ENCODE measurements at regions not wholly inside any gene's neighbourhood (a gene's known extent, or its start where the extent isn't known, plus 50 kb on each side); places are given as distances from the start of the nearest gene placed in this dataset.

- no peak for DNase-seq (ENCODE audit: low read depth)
Measured at GRCh38 chr5:96283589-96283988, 149.5 kb downstream of the PCSK1 start.

- no peak for DNase-seq (ENCODE audit: low read depth)
Measured at GRCh38 chr5:96282020-96282419, 151.0 kb downstream of the PCSK1 start.

- DNase-seq (ENCODE audit: low read depth): no peak
Measured at GRCh38 chr5:96280946-96281393, 152.1 kb downstream of the PCSK1 start.

DNA sequence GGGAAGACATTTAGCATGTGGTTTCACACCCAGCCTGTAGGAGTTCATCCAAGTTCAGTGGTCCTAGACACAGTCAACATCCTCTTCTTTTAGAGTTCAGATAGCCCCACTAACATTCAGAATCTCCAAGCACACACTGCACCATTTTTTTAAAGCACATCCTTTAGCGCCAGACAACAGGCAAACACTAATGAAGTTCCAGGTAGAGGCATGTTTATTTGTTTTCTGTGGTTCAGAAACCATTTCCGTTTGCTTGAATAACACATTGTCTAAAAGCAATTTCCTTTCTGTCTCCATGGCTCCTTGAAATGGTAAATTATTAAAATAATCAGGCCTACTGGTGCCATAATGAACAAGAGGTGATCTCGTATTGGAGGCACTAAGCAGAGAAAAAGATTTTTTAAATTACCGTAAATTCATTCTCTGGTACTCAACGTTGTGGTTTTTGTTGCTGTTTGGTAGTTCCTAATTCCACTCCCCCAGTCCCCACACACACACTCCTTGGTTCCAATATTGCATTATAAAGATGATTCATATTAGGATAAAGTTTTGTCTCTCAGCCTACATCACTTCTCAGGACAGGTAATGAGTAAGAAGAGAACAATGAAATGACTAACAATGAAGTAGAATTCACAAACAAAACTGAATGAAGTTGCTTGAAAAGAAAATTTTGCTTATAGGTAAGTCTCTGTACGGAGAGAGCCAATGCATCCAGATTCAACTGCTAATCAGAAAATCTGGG, 153.1 kb downstream of the PCSK1 start:
- no peak for DNase-seq (ENCODE audit: low read depth)

GRCh38 chr5:96278981-96279380, 154.1 kb downstream of the PCSK1 start:
- DNase-seq (ENCODE audit: low read depth): peak; percentile 72

DNA sequence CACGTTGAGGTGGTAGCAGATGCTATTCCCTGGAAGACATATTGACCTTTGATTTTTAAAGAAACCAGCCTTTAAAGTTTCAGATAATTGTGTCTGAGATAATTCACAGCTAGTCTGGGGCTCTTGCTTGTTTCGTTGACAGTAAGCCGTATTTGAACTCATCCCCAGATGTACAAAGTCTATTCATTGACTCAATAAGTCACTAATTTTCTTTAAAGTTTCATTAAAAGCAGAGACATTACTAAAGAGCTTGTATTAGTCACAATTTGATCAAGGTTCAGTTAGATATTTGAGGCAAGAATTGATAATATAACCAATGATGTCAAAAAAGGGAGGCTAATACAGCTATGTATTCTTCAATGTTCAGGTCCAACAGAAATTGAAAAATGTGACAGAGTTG, 158.0 kb downstream of the PCSK1 start:
- DNase-seq (ENCODE audit: low read depth): no peak

- no peak for DNase-seq (ENCODE audit: low read depth)
Measured at GRCh38 chr5:96265487-96265886, 167.6 kb downstream of the PCSK1 start.

DNA sequence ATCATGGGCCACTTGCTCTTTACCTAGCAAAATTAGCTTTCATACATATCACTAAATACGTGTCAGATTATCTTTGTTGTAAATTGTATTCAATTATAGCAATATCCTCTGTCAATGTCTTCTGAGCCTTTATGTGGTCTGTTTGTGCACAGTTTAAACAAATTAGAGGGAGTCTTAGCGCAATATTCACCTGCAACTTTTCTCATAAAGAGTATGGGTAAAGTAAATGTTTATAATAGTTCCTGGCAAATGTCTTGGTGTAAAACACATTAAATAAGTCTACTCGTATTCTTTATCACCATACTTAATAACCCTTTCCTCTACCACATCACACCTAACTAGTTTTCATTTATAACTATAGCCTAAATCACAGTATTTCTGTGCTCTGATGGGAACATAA, 169.0 kb downstream of the PCSK1 start:
- no peak for DNase-seq (ENCODE audit: low read depth)

DNA sequence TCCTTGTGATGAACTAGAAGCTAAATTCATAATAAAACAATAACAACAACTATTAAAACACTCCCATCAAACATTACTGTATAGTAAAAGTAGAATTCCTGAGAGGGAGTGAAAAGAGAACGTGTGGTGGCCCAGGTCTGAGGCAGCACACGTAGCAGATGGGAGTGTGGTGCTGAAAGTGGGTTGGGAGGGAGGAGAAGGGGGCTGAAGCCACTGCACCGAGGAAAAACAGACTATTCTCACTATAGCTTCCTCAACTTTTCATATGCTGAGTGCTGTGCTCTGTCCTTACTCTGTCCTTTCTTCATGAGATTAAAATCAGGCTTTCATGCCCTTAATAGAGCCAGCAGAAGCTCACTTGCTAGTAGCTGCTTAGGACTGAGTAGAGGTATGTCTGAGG, 170.9 kb downstream of the PCSK1 start:
- DNase-seq (ENCODE audit: low read depth): no peak

DNA sequence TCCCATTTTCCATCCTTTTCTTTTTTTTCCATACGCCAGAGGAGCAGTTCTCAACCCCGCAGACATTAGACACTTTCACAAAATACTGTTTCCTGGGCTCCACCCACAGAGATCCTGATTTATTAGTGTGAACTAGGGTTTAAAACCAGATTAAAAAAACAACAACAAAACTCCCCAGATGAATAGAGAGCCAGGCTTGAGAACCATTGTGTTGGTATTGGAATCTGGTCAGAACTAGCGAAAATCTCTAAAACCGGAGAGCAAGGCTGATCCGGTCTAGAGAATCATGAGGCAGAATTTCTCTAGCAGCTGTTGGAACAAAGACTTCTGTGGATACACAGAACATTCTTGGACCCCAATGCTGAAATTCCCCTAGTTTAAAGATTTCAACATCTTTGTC, 173.0 kb downstream of the PCSK1 start:
- no peak for DNase-seq (ENCODE audit: low read depth)

GRCh38 chr5:96259151-96259772, 173.8 kb downstream of the PCSK1 start:
- DNase-seq (ENCODE audit: low read depth): no peak

DNA sequence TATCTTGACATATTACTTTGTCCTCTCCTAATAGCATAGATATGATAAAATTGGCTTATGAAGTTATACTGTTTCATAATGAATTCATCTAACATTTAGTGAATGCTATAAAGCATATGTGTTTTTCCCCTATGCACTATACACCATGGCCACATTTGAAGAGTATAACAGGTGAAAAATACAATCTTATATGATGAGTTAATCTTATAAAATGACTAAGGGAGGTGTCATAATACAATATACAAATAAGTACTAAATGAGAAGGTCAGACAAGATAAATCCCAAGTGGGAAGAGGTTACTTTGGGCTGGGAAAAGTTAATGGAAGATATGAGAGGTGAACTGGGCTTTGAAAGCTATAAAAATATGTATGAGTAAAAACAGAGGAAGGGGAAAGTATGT, 174.4 kb downstream of the PCSK1 start:
- no peak for DNase-seq (ENCODE audit: low read depth)

- no peak for DNase-seq (ENCODE audit: low read depth)
Measured at GRCh38 chr5:96257904-96258303, 175.1 kb downstream of the PCSK1 start.

DNA sequence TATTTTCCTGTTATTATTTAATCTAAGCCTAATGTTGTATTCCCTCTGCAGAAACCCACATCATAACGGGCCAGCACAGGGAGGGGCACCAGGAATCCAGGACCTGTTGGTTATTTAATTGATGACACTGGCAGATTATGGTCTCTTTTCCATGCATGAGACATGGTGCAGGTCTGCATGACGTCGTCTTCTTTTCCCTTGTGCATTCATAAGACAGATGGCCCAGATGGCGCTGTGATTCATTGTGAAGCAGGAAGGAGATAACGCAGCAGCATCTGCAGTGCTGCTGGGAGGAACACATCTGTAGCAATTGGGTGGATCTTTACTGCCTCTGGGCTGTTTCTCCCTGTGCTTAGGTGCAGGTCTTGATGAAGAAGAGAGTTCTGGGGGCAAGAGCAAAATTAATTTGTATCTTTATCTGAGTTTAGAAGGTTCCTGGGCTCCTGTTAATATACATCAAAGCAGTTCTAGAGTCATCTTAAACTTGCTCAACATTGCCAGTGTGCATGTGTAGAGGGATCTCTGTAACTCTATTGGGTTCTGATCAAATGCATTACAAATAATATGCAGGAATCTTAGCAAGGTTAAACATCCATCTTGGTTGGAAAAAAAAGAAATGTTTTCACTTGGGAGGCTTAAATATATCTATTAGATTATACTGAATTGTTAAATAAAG, 176.1 kb downstream of the PCSK1 start:
- no peak for DNase-seq (ENCODE audit: low read depth)

GRCh38 chr5:96254980-96255691, 177.9 kb downstream of the PCSK1 start:
- DNase-seq (ENCODE audit: low read depth): no peak

- no peak for DNase-seq (ENCODE audit: low read depth)
Measured at GRCh38 chr5:96253140-96253539, 179.9 kb downstream of the PCSK1 start.

GRCh38 chr5:96252596-96252995, 180.5 kb downstream of the PCSK1 start:
- DNase-seq (ENCODE audit: low read depth): no peak

GRCh38 chr5:96250782-96251181, 182.3 kb downstream of the PCSK1 start:
- no peak for DNase-seq (ENCODE audit: low read depth)

GRCh38 chr5:96248131-96248530, 184.9 kb downstream of the PCSK1 start:
- no peak for DNase-seq (ENCODE audit: low read depth)

DNA sequence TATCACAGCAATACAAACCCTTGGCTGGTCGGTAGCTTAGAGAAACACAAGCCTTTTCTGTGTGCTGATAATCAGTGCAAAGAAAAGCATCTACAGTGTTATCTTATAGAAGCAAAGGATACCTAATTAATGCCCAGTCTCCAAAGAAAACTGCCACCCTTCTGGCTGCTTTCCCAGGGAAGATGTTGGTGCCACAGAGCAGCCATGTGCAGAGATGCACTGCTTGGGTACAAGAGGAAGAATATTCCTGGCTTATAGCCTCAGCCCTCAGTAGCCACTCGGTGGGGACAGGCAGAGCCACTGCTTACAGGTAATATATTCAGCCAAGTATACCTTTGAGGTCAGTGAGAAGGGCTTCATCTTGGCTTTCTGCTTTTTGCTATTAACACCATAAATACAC, 185.3 kb downstream of the PCSK1 start:
- no peak for DNase-seq (ENCODE audit: low read depth)

DNA sequence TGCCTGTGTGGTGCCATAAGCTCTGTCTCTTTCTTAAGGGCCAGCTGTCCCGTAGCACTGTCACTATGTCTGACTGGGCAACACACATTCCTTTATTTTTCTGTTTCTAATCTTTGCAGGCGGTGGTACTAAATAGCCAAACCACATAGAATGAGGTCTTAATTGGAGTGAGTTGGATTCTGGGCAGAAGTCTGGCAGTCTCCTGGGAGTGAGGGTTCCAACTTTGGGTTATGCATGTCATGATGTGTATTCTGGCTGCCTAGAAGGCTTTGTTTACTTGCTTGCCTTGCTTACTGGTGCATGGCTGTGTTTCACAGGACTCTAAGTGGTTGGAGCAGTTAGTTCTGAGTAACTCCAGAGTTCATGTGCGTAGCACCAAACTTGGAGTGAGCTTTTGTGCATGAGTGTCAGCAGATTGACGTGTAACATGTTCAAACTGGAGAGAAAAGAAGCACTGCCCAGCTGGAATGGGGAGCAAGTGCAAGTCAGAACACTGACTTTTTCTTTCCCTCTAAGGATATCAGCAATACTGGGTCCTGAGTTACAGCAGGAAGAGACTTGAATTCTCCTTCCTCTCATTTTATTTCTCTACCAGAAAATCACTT, 185.8 kb downstream of the PCSK1 start:
- DNase-seq (ENCODE audit: low read depth): no peak

Data from forelimb muscle (tissue), 1 donor.